CD4-positive, alpha-beta T cell treated with Interleukin-6 for 4 hours (primary cell): ENCODE measurements at regions not wholly inside any gene's neighbourhood (a gene's known extent, or its start where the extent isn't known, plus 50 kb on each side); places are given as distances from the start of the nearest gene placed in this dataset.

Experiments
- DNase-seq: peaks from one replicate; pipeline ENCODE4 v3.0.0-alpha.2; 2020; ENCODE audit warnings: mixed read lengths

DNA sequence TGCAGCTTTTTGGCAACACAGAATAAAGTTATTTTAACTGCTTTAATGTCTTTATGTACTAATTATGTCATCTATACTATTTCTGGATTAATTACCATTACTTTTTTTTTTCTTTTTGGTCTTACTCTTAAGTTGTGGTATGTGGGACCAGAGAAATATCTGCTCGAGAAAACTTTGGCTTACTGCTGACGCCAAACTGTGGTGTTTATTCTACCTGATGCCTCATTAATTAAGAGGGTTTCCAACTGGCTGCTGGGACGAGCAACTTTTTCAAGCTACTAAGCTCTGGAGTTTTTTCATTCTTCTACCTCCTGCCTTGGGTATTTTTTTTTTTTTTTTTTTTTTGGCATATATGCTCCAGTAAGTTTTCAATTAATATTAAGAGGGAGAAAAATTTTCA is 1257.5 kb downstream of the FSCB start:
- DNase-seq = no peak

DNA sequence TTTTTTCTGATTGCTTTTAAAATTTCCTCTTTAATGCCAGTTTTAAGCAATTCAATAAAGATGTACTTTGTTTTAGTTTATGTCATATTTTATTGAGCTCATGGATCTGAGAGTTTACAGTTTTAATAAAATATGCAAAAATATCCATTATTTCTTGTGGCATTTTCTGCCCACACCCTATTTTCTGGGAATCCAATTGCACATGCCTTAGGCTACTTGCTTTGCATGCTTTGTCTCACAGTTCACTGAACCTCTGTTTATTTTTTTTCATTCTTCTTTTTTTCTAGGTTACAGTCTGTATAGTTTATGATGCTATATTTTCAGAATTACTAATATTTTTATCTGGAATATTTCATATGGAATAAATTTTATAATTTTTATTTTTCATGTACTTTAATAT is 1258.0 kb downstream of the FSCB start:
- no peak for DNase-seq

DNA sequence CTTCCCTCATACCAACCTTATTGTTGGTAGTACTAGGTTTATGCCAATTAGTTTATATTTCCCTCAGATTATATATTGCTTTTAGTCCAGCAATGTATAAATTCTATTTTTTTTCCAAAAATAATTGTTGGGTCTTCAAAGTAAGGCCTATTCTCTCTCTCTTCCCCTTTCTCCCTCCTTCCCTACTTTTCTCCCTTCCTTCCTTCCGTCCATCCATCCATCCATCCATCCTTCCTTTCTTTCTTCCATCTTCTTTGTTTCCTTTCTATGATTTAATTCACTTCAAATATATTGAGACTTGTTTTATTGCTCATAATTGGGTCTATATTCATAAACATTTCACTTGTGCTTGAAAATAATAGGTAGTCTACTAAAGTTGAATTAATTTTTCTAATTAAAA is 1259.2 kb downstream of the FSCB start:
- DNase-seq = no peak

DNA sequence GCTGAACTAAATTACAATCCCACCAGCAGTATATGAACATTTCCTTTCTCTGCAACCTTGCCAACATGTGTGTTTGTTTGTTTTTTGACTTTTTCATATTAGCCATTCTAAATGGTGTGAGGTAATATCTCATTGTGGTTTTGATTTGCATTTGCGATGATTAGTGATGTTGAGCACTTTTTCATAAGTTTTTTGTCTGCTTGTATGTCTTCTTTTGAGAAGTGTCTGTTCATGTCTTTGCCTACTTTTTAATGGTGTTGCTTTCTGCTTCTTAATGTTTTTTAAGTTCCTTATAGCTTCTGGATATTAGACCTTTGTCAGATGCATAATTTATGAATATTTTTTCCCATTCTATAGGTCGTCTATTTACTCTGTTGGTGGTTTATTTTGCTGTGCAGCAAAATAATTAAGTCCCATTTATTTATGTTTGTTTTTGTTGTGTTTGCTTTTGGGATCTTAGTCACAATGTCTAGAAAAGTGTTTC is 1262.9 kb downstream of the FSCB start:
- DNase-seq = no peak

DNA sequence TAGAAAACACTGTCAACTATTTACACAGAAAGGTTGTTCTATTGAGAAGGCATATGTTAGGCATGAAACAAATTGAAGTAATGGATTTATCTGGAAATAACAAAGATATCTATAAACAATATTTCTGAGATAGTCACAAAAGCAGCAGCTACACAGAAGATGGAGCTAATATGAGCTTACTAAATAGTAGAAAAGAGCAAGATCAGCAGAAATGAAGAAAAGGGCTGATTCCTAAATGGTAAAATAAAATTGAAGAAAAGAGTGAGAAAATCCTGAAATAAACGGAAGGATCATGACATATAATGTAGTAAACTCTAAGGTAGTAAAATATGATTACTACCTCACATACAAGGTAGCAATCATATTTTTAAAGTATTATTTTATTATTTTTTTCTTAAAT is 1263.9 kb downstream of the FSCB start:
- DNase-seq = no peak

DNA sequence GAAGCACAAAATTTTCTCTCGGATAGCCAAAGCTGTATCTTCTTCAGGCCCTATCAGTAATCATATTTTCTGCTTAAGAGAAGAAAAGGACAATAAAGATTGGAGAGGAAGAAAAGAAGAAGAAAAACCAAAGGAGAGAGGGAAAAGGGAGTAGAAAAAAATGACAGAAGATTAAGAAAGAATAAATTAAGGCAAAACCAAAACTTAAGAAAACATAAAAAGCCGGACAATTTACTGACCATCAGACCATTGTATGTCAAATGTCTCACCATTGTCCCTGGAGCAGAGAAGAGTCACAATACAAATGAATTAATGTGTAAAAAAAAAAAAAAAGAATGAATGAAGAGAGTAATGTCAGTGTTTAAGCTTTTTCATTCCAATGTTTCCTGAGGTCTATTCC is 1274.8 kb downstream of the FSCB start:
- DNase-seq = no peak

DNA sequence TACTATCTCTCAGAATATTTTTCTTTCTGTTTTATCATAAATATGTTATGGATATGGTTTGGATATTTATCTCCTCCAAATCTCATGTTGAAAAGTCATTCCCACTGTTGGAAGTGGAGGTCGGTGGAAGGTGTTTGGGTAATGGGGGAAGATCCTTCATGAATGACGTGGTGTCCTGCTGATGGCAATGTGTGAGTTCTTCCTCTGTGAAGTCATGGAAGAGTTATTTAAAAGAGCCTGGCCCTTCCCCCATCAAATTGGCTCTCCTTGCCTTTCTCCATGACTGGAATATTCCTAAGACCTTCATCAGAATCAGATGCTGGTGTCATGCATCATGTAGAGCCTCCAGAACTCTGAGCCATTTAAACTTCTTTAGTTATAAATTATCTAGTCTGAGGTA is 1291.6 kb downstream of the FSCB start:
- DNase-seq = no peak

DNA sequence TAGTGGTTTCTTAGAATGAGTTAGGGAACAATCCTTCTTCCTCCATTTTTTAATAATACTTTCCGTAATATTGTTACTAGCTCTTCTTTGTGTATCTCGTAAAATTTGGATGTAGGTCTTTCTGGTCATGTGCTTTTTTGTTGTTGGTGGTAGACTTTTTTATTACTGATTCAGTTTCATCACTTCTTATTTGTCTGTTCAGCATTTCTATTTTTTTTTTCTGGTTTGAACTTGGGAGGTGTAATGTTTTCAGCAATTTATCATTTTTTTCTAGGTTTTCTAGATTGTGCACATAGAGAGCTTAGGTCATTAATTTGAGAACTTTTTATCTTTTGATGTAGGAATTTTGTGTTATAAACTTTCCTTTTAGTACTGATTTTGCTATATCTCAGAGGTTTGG is 1299.9 kb downstream of the FSCB start:
- no peak for DNase-seq

DNA sequence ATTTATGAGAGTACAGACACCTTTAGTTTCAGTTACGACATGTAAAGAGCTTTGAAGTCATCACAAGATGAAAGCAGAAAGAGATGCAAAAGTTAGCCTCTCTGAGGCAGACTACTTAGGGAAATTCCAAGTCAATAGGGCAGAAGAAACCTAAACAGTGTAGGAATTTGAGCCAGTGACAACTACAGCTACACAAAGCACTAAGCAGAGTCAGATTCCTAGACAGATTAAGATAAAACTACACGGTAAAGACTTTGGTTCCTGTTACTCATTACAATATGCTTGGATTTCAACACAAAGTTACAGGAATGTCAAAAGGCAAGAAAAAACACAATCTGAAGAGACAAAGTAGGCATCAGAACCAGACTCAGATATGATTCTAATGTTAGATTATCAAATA is 1302.3 kb downstream of the FSCB start:
- DNase-seq = no peak

DNA sequence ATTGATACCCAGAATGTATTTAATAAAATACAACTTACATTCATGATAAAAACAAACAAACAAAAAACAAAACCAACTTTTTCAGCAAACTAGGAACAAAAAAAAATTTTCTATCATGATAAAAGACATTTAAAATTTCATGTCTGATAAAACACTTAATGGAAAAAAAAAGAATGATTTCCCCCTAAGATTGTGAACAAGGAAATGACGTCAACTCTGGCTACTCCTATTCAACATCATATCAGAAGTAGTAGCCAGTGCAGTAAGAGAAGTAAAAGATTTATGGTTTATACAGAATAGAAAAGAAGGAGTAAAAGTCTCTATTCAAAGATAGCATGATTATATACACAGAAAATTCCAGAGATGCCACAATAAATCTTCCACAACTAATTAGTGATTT is 1306.6 kb downstream of the FSCB start:
- DNase-seq = no peak

DNA sequence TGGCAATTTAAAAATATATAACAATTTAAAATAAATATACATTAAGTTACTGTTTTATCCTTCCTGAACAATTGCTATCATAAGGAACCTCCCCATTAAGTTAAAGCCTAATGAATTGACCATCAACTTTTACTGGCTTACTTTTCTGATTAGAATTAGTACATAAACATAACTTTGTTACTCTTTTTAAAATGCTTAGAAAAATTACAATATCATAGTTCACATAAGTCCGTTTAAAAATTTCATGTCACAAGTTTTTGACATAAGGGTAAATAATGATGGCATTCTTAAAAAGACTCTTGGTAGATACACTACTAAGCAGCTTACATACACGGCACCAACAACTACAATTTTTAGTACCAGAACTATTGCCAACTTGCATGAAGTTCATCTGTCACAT is 1308.6 kb downstream of the FSCB start:
- DNase-seq = no peak

DNA sequence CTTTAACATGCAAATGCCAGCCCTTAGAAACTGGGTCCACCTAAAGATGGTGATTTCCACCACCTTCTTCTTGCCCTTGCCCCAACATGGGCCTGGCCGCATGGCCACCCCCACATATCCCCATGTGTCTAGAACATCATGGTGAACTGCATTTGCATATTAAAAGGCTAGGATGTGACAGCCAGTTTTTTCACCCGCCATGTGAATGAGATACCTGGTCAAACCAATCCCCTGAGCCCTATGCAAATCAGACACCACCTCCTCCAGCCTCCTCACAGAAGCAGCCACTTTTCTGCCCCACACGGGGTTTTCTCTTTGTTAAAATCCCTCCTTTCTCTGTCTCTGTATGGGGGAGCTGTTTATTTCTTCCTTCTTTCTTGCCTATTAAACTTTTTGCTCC is 1322.5 kb downstream of the FSCB start:
- DNase-seq = no peak

DNA sequence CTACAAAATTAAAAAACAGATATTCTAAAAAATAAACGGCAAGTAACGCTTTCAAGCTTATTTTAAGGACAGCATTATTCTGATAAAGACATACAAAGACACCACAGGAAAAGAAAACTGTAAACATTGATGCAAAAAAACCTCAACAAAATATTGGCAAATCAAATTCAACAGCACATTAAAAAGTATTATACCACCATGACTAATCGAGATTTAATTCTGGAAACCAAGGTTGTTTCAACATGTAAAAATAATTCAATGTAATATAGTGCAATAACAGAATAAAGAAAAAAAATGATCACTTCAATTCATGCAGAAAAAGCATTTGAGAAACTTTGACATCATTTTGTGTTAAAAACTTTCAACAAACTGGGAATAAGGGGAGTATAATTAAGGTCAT is 1323.2 kb downstream of the FSCB start:
- no peak for DNase-seq

DNA sequence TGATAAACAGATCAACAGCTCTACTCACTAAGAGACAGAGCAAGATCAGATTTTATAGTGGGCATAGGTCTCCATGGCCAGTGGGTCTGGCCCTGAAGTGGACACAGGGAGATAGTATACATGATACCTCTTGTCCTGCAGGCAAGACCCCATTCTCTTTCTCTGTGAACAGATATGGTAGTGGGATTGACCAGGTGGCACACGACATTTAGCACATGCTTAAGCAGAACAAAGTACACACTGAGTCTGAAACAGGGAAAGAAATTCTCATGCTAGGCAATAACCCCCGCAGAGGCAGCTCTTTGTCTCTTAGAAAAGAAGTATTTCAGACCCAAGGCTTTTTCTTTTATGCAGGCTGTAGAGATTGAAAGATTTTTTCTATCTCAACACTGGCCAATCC is 1331.2 kb downstream of the FSCB start:
- no peak for DNase-seq

DNA sequence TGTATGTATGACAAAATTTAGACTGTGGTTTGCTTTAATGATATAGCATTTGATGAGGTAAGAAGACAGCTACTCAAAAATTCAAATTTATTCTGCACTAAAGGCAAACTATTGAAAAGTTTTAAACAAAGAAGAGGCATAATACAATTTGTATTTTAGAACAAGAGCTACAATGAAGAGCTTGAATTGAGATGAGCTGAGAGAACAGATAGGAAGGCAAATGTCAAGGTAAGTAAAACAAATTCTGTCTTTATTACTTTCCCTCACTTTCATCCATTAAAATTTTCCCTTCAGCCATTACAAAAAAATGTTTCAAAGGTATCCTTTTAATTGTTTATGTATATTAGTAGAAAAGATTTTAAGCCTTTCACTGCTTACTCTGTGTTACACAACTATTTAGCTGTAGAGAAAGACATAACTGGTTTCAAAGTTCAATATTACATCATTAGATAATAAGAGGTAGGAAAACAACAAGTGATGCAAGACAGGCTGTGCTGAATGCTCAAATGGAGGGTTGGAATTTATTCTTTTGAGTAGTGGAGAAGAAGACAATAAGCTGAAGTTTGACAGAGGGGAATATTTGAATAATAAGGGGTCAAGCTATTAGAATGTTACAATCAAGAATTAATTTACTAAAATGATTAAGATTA is 1334.1 kb downstream of the FSCB start:
- no peak for DNase-seq

DNA sequence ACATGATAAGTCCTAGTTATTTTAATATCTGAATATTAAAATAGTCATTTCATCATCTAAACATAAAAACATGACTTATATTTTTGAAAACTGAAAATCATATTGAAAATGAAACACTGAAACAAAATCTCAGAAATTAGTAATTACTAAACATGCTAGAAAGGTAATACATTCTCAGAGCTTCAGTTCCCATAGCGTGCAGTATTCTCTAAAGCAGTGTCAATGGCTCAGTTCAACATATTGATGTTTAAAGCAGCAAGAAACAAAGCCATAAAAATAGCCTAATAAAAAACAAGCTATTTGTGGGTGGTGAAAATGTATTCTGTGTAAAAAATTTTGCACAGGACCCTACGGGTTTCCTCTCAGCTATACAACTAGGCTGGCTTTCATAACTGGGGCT is 1337.4 kb downstream of the FSCB start:
- no peak for DNase-seq

DNA sequence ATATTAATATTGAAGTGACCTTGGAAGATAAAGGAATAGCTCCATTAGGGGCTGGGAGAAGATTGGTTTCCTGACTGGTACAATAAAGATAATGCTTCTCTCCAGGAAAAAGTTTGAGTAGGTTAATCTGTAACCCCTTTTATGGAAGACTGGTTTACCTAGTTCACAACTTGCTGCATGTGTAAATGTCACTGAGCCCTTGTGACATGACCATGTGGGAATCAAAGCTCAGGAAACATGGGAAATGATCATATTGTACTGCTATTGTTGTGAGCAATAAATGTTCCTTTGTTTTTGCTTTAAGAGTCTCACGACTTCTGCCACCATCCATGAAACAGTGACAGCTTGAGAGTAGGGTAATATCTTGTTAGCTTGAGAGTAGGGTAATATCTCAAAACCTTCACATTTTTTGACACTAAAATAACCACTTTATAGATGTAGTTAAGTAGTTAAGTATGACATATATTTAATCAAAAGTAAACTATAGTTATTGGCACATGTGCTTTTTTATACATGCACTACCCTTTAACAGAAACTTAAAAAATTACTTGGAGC is 1338.6 kb downstream of the FSCB start:
- DNase-seq = no peak

DNA sequence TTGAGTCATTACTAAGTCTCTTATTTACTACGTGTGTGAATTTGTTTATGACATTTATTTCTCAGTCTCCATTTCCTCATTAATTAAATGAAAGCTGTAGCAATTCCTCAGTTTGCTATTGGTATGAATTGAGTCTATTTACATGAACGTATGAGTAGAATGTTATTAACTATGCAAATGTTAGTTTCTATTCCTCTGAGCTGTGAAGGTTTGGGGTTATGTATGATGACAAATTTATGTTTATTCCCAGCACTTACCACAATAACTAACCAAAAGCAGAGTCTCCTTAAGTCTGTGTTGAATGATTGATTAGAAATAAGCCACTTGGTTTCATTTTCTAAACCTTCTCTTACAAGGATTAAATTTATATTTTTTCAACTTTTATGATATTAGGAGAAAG is 1340.9 kb downstream of the FSCB start:
- DNase-seq = no peak

DNA sequence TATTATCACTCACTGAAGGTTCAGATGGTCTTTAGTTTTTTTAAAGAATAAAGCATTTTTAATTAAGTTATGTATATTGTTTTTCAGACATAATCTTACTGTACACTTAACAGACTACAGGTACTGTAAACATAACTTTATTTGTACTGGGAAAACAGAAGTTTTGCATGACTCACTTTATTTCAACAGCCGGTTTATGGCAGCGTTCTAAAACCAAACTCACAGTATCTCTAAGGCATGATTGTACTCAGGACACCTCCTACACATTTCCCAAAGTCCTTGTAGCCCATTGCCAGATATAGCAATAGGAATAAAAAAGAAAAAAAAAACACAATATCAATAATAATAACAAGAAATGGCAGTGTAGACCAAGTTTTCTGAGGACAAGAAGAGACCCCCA is 1341.4 kb downstream of the FSCB start:
- DNase-seq = no peak

DNA sequence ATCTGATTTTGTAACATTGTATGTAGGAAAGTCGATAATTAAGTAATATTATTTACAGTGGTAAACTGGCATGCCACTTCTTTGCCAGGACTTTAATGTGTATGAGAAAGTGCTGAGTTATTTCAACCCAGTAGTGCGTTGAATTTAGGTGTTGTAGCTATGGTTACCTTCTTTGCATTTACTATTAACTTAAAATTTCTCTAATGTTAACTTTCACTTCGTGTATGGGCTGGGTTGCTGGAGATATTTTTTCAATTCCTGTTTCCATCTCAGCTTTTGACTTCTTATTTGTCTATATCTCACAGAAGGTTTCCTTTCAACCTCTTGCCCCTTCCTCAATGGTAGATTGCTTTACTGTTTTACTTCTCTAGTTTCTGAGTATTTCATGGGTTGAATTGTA is 1345.6 kb downstream of the FSCB start:
- no peak for DNase-seq

DNA sequence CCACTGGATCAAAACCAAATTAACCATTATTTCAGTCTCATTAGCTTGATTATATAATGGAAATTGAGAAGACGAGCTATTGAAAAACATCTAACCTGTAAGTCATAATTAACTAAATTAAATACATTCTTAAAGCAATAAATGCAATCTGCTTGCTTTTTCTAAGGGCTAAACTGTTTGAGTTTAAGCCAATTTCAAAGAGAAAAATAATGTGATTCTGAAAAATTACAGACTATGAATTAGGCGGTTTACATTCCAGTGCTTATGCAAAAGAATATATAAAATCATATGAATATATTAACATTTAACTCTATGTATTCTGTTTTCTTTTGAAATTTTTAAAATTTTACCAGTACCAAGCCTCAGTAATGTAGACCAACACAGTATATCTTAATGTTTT is 1349.4 kb downstream of the FSCB start:
- DNase-seq = no peak

DNA sequence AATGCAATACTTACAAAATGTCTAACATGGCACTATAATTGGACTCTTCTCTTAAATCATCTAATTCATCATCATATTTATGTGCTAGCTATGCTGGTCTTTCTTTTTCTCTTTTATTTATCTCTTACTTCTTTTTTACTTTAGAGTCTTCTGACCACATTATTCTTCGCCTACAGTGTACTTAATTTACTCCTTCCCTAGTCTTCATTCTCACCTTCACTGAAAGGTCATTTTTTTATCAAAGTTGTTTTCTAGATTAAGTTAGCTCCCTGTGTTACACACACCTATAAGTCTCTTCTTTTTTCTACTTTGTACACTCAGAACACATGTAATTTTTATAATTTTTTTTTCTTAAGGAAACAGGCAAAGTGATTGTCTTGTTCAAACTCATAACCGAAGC is 1351.2 kb downstream of the FSCB start:
- DNase-seq = no peak

DNA sequence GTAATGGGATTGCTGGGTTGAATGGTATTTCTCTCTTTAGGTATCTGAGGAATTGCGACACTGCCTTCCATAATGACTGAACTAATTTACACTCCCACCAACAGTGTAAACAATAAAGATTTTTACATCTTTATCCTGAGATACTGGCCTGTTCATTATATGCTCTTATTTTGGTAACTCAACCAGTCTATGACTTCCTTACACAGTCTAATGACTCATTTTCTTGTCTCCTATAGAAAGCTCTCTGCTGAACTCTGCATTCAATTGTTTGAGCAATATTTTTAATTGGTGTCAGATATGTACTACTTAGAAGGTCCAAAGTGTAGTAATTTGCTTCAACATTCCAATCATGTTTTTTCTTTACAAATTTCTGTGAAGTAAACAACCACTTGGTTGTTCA is 1351.8 kb downstream of the FSCB start:
- no peak for DNase-seq

DNA sequence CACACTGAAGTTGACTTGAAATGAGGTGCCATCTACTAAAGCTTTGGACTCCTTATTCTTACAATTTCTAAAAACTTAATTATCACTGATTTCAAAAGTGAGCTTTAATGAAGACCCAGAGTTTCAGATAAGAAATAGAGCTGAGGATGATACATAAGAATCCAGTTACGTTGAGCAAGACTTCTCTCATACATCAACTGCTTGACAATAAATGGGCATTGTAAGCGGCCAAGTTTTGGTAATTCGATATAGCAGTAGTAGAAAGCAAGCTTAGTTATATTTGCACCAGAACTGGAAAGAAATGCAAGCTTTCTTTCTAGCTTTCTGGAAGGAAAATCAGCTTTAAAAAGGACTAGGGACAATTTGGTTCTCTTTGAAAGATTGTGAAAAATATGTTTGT is 1359.6 kb downstream of the FSCB start:
- no peak for DNase-seq

DNA sequence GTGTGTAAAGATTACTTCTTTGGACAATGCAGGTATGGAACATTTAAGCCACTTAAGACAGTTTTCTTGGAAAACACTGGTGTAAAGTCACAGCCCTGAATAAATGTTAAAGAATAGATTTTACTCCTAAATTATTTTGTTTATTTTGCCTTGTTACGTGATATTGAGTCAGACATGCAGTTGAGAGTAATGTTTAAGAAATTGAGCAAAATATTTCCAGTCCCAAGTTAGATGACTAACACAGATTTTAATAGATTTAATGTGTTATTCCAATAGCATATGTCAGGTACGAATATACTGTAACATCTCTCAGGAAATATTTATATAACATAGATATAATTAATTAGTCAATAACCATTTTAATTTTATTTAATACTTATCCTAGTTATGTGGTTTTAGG is 1361.7 kb downstream of the FSCB start:
- no peak for DNase-seq
